ENCODE measurements at regions not wholly inside any gene's neighbourhood (a gene's known extent, or its start where the extent isn't known, plus 50 kb on each side); places are given as distances from the start of the nearest gene placed in this dataset.

- no peak for FAIRE-seq
- H3K36me3 ChIP-seq (ENCODE audit: control insufficient read depth in 2 of 2, extremely low read depth in 1 of 2, insufficient read depth in 2 of 2, low read length in 2 of 2) = no peaks in the 10 kb centered on the region
- no peaks in the 10 kb centered on the region for H4K20me1 ChIP-seq (replicated peaks; ENCODE audit: control insufficient read depth, extremely low read depth, insufficient read depth, low read length)
- H2AFZ ChIP-seq (ENCODE audit: low read depth, low read length) = no peak overlapping the region
- intact Hi-C loops (cut with micrococcal nuclease) (no loop called here), dilution Hi-C loops (cut with MboI; ENCODE audit: extremely low pct_ligation_motif_present, low sequenced_read_pairs) (no loop called here)
- H3K9me1 ChIP-seq (replicated peaks; ENCODE audit: control insufficient read depth, extremely low read depth, insufficient read depth, low read length) = no peaks in the 10 kb centered on the region
- TF ChIP-seq JUN (IDR thresholded peaks at IDR 0.05; ENCODE audit: borderline replicate concordance, insufficient read depth, insufficient read length, low read depth) (no peak), FOS (IDR thresholded peaks at IDR 0.05; ENCODE audit: borderline replicate concordance, insufficient read depth, low read length) (no peak), CTCF (IDR thresholded peaks at IDR 0.05; ENCODE audit: extremely low read depth in 1 of 2, insufficient read depth in 1 of 2, low read depth in 1 of 2, low read length in 2 of 2) (no peak), POLR2AphosphoS5 (IDR thresholded peaks at IDR 0.05; ENCODE audit: insufficient read depth, low read depth, low read length) (no peak), POLR2A (IDR thresholded peaks at IDR 0.05; ENCODE audit: low read depth, low read length) (no peak), MAX (IDR thresholded peaks at IDR 0.05; ENCODE audit: insufficient read depth, insufficient read length) (no peak), MYC (IDR thresholded peaks at IDR 0.05; ENCODE audit: low read depth, low read length) (no peak), EZH2 (IDR thresholded peaks at IDR 0.05; ENCODE audit: borderline replicate concordance, low read depth, low read length, severe bottlenecking) (no peak), GATA2 (IDR thresholded peaks at IDR 0.05; ENCODE audit: insufficient read depth, insufficient read length, low read depth, low read length) (no peak)
- POLR2A ChIA-PET = no interaction called here
- peaks cover 0 to 2% of the 10 kb centered on the region in 2 experiments for H3K27me3 ChIP-seq (ENCODE audit: control insufficient read depth in 2 of 2, insufficient read depth in 2 of 2, low read length in 2 of 2)
- DNase-seq (ENCODE audit: low read depth, low spot score) = no peak
- no TSS peak for BruUV-seq (replicated peaks)
- no peaks in the 10 kb centered on the region for H3K79me2 ChIP-seq (ENCODE audit: control insufficient read depth, insufficient read depth, low read length)
- H3K4me2 ChIP-seq (ENCODE audit: insufficient read depth, low read length) = no peak overlapping the region
- no peak overlapping the region for H3K9ac ChIP-seq (replicated peaks; ENCODE audit: extremely low read depth, insufficient read depth, low read length)
- CTCF ChIA-PET = no interaction called here
- H3K27ac ChIP-seq (ENCODE audit: insufficient read depth, low read depth, low read length) = no peak overlapping the region
- H3K4me1 ChIP-seq (ENCODE audit: control insufficient read depth, extremely low read depth, insufficient read depth, low read length) = no peaks in the 10 kb centered on the region
- H3K9me3 ChIP-seq (replicated peaks; ENCODE audit: control insufficient read depth, insufficient read depth, low read length) = no peaks in the 10 kb centered on the region
- H3K4me3 ChIP-seq (replicated peaks in 1 of 3; ENCODE audit: insufficient read depth in 1 of 3, low read depth in 1 of 3, low read length in 3 of 3) = no peak overlapping the region
Observed at GRCh38 chr9:124108216-124108615, 96.6 kb downstream of the LHX2 start.
